Transverse colon (tissue), 4 donors: ENCODE measurements at regions not wholly inside any gene's neighbourhood (a gene's known extent, or its start where the extent isn't known, plus 50 kb on each side); places are given as distances from the start of the nearest gene placed in this dataset.

Experiments used
- DNase-seq: peaks from one replicate; pipeline ENCODE4 v3.0.0-alpha.2; 2019
- H3K27ac ChIP-seq, 4 donors: fragments of 200-600 bp; sonication (generic); 2 replicates each; pipeline ENCODE4 v1.5.1; 2016 to 2018; ENCODE audit warnings: inconsistent platforms in 4 of 4
- H3K27me3 ChIP-seq: fragments of 200-600 bp; sonication (generic); 2 replicates; pipeline ENCODE4 v1.5.1; 2017; ENCODE audit warnings: inconsistent platforms
- H3K36me3 ChIP-seq, 4 donors: fragments of 200-600 bp; sonication (generic); 2 replicates each; pipeline ENCODE4 v1.5.1; 2017 to 2019; ENCODE audit warnings: inconsistent platforms in 4 of 4
- H3K4me1 ChIP-seq, 4 donors: fragments of 200-600 bp; sonication (generic); 2 replicates each; pipeline ENCODE4 v1.5.1; 2017 to 2020; ENCODE audit warnings: inconsistent platforms in 4 of 4
- H3K4me3 ChIP-seq, 4 donors: fragments of 200-600 bp; sonication (generic); 1 replicate in 1 of 4; 2 replicates in 3 of 4; pipeline versions ENCODE4 v1.5.1 to v1.6.1; 2017 to 2019; ENCODE audit warnings: inconsistent platforms in 4 of 4
- H3K9me3 ChIP-seq, 2 donors: fragments of 200-600 bp; sonication (generic); 2 replicates each; pipeline ENCODE4 v1.5.1; 2017 to 2019; ENCODE audit warnings: inconsistent platforms in 2 of 2
- CTCF ChIP-seq, 5 experiments: fragments of 200-600 bp in 3 of 5; fragments of 450-650 bp in 2 of 5; sonication (generic) in 3 of 5; IDR thresholded peaks; 1 replicate in 2 of 5; 2 replicates in 3 of 5; pipeline ENCODE4 v1.5.1; 2016 to 2017; ENCODE audit warnings: antibody characterized with exemption in 5 of 5, inconsistent platforms in 3 of 5, mild to moderate bottlenecking in 2 of 5, moderate library complexity in 1 of 5
- EP300 ChIP-seq: sonication (generic); formaldehyde crosslinking; IDR thresholded peaks from one replicate; pipeline ENCODE4 v1.6.1; 2017; ENCODE audit warnings: antibody characterized with exemption, low read depth
- POLR2A ChIP-seq: fragments of 450-650 bp; IDR thresholded peaks from one replicate; pipeline ENCODE4 v1.6.1; 2016; ENCODE audit warnings: antibody characterized with exemption, mild to moderate bottlenecking, moderate library complexity
- POLR2AphosphoS5 ChIP-seq, 3 donors: sonication (generic); formaldehyde crosslinking; IDR thresholded peaks; one replicate each; pipeline ENCODE4 v1.6.1; 2016; ENCODE audit warnings: antibody characterized with exemption in 3 of 3
- WGBS, 2 donors: methylation state at CpG; one replicate each; pipeline ENCODE4 v1.1.5; 2018; ENCODE audit warnings: low coverage in 1 of 2; 5-methylcytosine and 5-hydroxymethylcytosine counted together
- in situ Hi-C, 4 donors: fragments of 200-750 bp; cut with MboI; loops; one replicate each; pipeline versions ENCODE4 v1.15.0 to v1.15.1; 2017; ENCODE audit warnings: low sequenced_read_pairs in 3 of 4, low pct_ligation_motif_present in 1 of 4, low pct_unique_long_range_greater_than_20kb in 1 of 4
- intact Hi-C: fragments of 100-400 bp; cut with DNase I; formaldehyde crosslinking; loops from one replicate; pipeline ENCODE4 v1.15.1; 2023; ENCODE audit warnings: low total_unique reads

DNA sequence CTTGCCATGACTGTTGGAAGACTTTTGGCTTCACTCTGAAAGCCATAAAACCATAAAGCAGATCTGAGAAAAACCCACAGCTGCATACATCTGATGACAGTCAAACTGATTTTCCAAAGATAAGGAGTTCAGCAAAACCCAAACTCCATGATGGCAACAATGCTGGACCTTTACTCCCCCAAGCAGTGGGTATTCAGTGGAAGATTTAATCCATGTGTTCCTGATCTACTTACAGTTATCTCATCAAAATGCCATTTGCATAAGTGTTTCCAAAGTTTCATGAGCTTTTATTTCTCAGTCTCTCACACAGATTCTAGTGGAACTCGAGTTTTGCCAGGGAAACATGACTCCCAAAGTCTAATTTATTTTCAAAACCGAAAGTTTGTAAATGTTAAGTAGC, 184.9 kb downstream of the ZC3H11B start:
- 62 to 81% methylated on average over 2 of the region's 2 CpGs for WGBS, 2 donors
- intact Hi-C loops = no loop called here

DNA sequence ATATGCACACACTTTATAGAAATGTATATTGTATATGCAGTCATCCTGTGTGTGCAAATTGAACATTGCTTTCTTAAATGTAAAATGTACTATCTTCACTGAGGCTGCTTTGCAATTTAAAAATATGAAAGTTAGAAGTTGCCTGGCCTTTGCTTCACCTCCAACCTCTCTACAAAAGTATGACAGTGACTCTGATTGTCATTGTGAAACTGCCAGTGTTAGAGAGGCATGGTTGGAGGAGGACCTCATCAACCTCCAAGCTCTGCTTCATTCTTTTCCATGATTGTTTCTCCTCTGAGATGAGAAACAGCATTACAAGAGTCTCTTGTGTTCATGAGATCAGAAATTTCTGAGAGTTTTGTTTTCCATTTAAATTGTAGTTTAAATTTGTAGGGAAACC, 185.5 kb downstream of the ZC3H11B start:
- Histone ChIP-seq H3K9me3 (no peaks in the 10 kb centered on the region), H3K27ac (no peak overlapping the region), H3K36me3 (no peaks in the 10 kb centered on the region), H3K27me3 (no peaks in the 10 kb centered on the region), H3K4me3 (no peak overlapping the region), H3K4me1 (no peaks in the 10 kb centered on the region)
- DNase-seq = no peak
- intact Hi-C loops (no loop called here), in situ Hi-C loops (no loop called here)
- TF ChIP-seq CTCF (IDR thresholded peaks at IDR 0.05) (no peak), EP300 (no peak), POLR2A (no peak), POLR2AphosphoS5 (IDR thresholded peaks at IDR 0.05) (no peak)

More for the DNA sequence above, 184.9 kb downstream of the ZC3H11B start:
- Histone ChIP-seq H3K27ac (no peak overlapping the region), H3K36me3 (no peaks in the 10 kb centered on the region), H3K4me3 (no peak overlapping the region), H3K4me1 (no peaks in the 10 kb centered on the region), H3K27me3 (no peaks in the 10 kb centered on the region), H3K9me3 (no peaks in the 10 kb centered on the region)
- TF ChIP-seq POLR2AphosphoS5 (IDR thresholded peaks at IDR 0.05) (no peak), CTCF (IDR thresholded peaks at IDR 0.05) (no peak), EP300 (no peak), POLR2A (no peak)
- in situ Hi-C loops = no loop called here
- DNase-seq = no peak

DNA sequence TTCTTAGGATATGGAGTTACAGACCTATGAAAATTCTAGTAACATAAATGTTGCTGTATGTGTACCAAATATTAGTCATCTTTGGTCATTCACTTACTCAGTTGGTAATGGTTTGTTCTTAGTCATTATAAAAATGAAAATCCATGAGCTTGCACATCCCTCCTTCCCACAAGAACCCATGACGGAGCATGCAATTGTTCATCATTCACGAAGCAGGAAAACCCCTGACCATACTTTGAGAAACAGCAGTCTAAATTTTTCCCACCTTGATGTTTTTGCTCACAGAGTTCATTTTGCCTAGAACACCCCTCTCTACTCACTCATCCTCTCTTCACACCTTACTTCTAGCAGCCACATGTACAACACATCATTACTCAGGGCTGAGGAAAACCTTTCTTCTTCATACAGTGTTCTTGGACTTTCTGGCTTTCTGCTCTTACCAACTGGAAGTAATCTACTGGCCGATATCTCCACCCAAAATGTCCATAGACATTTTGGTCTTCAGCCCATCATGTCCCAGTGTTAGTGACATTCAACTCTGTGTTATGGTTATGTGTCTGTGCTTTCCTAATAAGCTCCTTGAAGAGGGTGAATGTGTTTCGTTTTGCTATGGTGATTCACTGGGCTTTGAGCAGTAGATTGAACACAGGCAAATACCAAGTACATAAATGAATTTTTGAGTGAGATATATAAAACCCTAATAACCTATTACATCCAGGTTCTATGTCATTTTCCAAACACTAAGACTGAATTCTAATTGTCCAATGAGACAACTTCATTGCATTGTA, 189.9 kb downstream of the ZC3H11B start:
- H3K4me1 ChIP-seq = no peaks in the 10 kb centered on the region
- in situ Hi-C loops = loop anchor here in 1 of 4 donors (25.0 kb wide), 1 partner anchor 1086 kb away; the partner anchor contains the start of gene TGFB2
- no peak for DNase-seq
- no peak overlapping the region for H3K27ac ChIP-seq
- TF ChIP-seq POLR2A (no peak), EP300 (no peak), POLR2AphosphoS5 (IDR thresholded peaks at IDR 0.05) (no peak), CTCF (IDR thresholded peaks at IDR 0.05) (no peak)
- no peaks in the 10 kb centered on the region for H3K27me3 ChIP-seq
- intact Hi-C loops = no loop called here
- H3K9me3 ChIP-seq = no peaks in the 10 kb centered on the region
- H3K36me3 ChIP-seq = no peaks in the 10 kb centered on the region
- 76 to 81% methylated on average over 4 of the region's 4 CpGs for WGBS, 2 donors
- H3K4me3 ChIP-seq = no peak overlapping the region

DNA sequence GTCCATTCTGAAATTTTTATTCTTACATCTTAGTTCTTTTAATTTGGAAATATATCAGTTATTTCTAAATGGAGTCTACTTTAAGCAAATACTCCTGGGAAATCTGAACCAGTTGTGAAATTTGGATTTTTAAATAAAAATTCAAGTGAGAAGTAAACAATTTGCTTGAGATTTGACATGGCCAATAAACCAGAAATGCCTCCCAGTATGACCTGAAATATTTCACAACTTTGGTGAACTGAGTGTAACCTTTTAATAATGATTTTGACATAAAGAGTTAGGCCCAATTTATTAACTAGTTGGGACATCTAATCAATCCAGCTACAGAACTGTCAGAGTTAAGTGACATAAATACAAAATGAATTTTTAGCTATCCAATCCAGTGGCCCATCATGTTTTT, 192.0 kb downstream of the ZC3H11B start:
- in situ Hi-C loops = loop anchor here in 1 of 4 donors (25.0 kb wide), 1 partner anchor 1084 kb away; the partner anchor contains the start of gene TGFB2
- no peak for TF ChIP-seq EP300
- TF ChIP-seq POLR2A = no peak
- TF ChIP-seq POLR2AphosphoS5 (IDR thresholded peaks at IDR 0.05) = no peak
- TF ChIP-seq CTCF (IDR thresholded peaks at IDR 0.05) = no peak

More for the DNA sequence above, 192.0 kb downstream of the ZC3H11B start:
- Histone ChIP-seq H3K9me3 (no peaks in the 10 kb centered on the region), H3K27me3 (no peaks in the 10 kb centered on the region), H3K4me3 (no peak overlapping the region), H3K27ac (no peak overlapping the region), H3K36me3 (no peaks in the 10 kb centered on the region), H3K4me1 (no peaks in the 10 kb centered on the region)
- no peak for DNase-seq
- intact Hi-C loops = no loop called here
